ENCODE measurements at regions not wholly inside any gene's neighbourhood (a gene's known extent, or its start where the extent isn't known, plus 50 kb on each side); places are given as distances from the start of the nearest gene placed in this dataset.
"Not testable (repeated sequence)": the region's sequence is repeated elsewhere in the genome, so short reads cannot be mapped to it uniquely, and the experiment has no call there.

- DNase-seq: no peak
- ATAC-seq: no peak
These were observed 218.2 kb downstream of the RPL10L start for GRCh38 chr14:46433381-46433780.

DNA sequence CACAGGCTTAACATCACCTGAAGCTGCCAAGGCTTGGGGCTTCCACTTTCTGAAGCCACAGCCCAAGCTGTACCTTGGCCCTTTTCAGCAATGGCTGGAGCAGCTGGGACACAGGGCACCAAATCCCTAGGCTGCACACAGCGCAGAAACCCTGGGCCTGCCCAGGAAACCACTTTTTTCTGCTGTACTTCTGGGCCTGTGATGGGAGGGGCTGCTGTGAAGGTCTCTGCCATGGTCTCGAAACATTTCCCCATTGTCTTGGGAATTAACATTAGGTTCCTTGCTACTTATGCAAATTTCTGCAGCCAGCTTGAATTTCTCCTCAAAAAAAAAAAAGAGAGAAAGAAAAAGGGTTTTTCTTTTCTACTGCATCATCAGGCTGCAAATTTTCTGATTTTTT lies 219.1 kb downstream of the RPL10L start:
- no peak for ATAC-seq
- no peak for DNase-seq

- ATAC-seq (no peak), DNase-seq (no peak)
These were observed 234.5 kb downstream of the RPL10L start for GRCh38 chr14:46417066-46417465.

DNA sequence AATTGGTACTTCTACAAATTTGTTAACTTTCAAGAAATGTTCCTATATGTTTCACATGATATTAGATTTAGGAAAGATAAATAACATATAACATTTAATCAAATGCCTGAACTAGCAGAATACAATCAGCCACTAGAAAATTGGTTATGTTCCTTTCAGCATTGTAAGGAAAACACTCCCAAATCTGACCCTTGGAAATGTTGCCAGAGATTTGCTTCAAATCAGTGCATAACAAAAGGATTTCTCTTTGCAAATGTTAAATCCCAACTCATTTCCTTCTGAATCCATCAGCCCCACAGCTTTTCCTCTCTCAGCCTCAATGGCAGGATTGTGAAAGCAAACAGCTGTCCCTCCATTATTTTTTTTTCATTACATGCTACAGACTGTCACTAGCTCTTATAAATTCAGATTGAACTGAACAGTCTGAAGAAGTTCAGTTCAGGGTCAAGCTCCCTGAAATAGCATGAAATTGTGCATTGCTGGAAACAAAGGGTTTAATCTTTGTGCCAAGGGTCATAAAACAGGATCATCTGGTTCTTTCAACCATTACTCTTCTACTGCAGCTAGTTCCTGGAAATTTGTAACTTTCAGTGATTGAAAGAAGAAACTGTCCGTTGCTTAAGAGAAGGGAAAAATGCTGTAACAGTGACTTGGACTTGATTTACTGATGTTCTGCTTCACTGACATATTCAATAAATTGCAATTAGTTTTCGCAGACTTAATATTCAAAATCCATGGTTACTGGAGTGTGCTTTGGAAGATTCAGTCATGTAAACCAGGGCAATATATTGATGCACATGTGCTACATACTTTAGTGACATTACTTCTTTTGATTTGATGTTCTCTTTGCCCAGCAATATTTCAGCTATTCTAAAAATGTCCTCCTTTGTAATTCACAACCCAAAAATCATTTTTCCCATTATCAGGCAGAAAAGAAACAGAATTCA lies 246.4 kb downstream of the RPL10L start:
- DNase-seq (no peak), ATAC-seq (no peak)

DNA sequence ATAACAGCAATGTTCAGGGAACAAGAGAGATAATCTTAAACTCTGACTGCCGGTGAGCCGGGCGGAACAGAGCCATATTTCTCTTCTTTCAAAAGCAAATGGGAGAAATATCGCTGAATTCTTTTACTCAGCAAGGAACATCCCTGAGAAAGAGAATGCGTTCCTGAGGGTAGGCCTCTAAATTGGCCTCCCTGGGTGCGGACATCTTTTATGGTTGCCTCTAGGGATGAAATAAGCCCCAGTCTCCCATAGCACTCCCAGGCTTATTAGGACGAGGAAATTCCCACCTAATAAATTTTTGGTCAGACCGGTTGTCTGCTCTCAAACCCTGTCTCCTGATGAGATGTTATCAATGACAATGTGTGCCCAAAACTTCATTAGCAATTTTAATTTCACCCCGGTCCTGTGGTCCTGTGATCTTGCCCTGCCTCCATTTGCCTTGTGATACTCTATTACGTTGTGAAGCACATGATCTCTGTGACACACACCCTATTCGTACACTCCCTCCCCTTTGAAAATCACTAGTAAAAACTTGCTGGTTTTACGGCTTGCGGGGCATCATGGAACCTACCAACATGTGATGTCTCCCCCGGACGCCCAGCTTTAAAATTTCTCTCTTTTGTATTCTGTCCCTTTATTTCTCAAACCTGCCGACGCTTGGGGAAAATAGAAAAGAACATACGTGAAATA lies 249.4 kb downstream of the RPL10L start:
- ATAC-seq, DNase-seq: not testable (repeated sequence)

- ATAC-seq: no peak
- no peak for DNase-seq
These were observed 250.5 kb downstream of the RPL10L start for GRCh38 chr14:46401066-46401465.

DNA sequence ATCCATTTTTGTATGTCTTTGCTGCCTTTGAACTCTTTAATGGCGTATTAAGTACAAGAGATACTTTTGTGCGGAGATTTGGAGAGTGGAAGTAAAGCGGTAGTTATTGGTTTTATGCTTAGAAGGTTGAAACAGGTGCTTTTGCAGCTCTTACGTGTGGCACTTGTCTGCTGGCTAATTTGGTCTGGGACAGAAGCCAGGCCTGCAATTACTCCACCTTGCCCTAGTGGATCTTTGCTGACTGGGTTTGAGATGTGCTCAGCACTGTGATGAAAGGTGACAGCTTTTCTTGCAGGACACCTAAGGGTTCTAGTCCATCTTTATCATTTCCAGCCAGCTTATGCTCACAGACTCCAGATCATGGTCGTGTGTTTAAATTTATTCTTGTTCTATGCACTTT lies 252.5 kb downstream of the RPL10L start:
- no peak for ATAC-seq

DNA sequence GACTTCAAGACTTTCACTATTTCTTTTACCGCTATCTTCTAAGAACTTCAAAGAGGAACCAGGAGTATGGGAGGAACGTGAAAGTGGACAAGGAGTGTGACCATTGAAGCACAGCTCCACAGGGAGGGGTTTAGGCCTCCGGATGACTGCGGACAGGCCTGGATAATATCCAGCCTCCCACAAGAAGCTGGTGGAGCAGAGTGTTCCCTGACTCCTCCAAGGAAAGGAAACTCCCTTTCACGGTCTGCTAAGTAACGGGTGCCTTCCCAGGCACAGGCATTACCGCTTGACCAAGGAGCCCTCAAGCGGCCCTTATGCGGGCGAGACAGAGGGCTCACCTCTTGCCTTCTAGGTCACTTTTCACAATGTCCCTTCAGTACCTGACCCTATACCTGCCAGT lies 267.0 kb downstream of the RPL10L start:
- ATAC-seq: no peak
- DNase-seq: no peak

More for the DNA sequence above, 252.5 kb downstream of the RPL10L start:
- no peak for DNase-seq

- ATAC-seq: no peak
- no peak for DNase-seq
These were observed 269.9 kb downstream of the RPL10L start for GRCh38 chr14:46381674-46382073.

GRCh38 chr14:46378248-46378647 lies 273.3 kb downstream of the RPL10L start:
- ATAC-seq (no peak), DNase-seq (no peak)

DNA sequence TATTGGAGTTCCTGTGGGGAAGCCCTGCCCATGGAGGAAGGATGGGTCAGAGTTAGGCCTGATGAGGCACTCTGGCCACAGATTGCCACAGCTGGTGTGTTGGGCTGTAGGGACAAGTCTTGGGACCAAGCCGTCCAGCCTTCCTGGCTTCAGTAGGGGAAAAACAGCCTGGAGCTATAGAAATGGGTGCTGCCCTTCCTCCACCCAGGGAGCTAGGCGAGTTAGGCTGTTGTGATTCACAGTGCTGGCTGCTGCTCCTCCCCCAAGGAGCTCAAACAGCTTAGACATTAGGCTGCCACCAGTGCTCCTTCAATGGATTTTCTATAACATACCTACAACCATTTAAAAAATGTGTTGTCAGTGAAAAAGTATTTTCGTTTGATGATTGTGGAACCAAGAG lies 274.3 kb downstream of the RPL10L start:
- DNase-seq (no peak), ATAC-seq (no peak)

- DNase-seq (no peak), ATAC-seq (no peak)
These were observed 282.2 kb downstream of the RPL10L start for GRCh38 chr14:46369391-46369790.

DNA sequence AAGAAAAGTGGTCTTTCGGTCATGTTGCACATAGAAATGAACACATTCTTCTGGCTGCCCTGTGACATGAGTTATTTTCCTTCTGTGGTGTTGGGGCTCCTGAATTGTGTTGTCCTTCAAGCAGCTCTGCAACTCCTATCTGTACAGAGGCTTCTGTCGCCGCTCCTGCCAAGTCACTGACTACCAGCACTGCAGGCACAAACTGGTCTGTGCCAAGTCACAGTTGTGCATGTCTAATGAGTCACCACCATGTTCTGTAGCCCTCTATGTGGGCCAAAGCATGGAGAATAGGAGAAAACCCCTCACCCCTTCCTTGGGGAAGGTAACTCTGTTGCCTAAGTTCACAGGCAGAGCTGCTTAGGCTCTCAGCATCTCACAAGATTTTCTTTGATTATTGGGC lies 283.3 kb downstream of the RPL10L start:
- DNase-seq: no peak
- ATAC-seq: no peak

- DNase-seq: no peak
- no peak for ATAC-seq
These were observed 298.7 kb downstream of the RPL10L start for GRCh38 chr14:46352844-46353243.

DNA sequence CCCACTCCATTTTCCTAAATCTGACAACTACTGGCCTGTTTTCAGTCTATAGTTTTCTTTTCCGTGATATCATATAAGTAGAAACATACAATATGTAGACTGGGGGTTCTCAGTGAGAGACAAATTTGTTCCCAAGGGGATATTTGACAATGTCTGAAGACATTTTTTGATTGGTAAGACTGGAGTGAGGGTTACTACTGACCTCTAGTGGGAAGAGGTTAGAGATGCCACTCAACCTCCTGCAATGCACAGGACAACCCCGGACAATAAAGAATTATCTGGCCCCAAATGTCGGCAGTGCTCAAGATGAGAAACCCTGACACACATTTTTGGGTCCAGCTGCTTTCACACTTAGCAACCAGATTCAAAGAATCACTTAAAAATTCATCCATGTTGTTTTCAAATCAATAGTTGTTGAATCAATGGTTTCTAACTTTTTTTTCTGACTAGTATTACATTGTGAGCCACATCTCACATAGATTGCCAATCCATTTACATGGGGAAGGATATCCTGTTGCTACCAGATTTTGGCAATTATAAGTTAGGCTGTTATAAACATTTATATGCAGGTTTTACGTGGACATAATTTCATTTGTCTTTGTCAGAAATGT lies 307.1 kb downstream of the RPL10L start:
- no peak for ATAC-seq

DNA sequence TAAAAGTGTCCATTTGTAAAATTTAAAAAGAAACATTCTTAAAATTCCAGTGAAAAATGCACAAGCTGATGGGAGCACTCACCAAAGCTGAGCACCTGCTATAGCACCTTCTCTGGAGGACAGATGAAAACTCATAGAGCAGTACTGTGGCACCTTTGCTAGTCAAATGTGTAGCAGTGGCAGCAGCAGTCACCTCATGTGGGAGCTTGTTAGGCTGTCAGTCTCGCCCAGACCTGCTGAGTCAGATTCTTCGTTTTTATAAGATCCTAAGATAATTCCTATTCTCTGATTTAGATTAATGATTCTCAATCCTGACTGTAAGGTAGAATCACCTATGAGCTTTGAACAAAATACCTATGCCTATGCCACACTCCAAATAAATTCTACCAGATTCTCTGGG lies 325.8 kb downstream of the RPL10L start:
- no peak for ATAC-seq
- no peak for DNase-seq

More for the DNA sequence above, 307.1 kb downstream of the RPL10L start:
- DNase-seq: no peak

DNA sequence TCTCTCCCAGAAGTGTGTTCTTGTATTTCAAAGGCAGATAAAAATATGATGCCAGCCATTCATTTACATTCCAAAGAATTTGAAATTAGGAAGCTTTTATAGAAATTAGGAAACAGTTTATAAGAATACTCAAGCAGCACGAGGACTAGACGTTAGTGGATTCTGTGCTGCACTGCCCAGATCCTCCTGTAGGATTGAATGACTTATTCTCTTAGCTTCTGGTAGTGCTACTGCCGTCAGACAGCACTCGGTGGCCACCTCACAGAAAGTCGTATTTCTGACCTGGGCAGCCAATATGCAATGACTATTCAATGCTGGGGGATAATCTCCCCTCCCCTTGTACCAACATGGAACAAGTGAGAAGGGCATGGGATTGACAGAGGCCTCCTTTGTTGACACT lies 326.4 kb downstream of the RPL10L start:
- no peak for DNase-seq
- no peak for ATAC-seq

- no peak for ATAC-seq
These were observed 328.2 kb downstream of the RPL10L start for GRCh38 chr14:46323404-46323762.

GRCh38 chr14:46322730-46323403 lies 328.7 kb downstream of the RPL10L start:
- no peak for ATAC-seq

More at GRCh38 chr14:46323404-46323762, 328.2 kb downstream of the RPL10L start:
- no peak for DNase-seq

GRCh38 chr14:46322076-46322475 lies 329.5 kb downstream of the RPL10L start:
- DNase-seq (no peak), ATAC-seq (no peak)

More at GRCh38 chr14:46322730-46323403, 328.7 kb downstream of the RPL10L start:
- DNase-seq: no peak

GRCh38 chr14:46306267-46306666 lies 345.3 kb downstream of the RPL10L start:
- no peak for ATAC-seq
- DNase-seq: no peak

- DNase-seq (no peak), ATAC-seq (no peak)
These were observed 350.8 kb downstream of the RPL10L start for GRCh38 chr14:46300765-46301164.

All from stimulated activated naive CD8-positive, alpha-beta T cell treated with anti-CD3 and anti-CD28 coated beads, Interleukin-15, Interleukin-2, amounts not matched to agents 100 U/mL and 50 U/mL, for 24 hours (primary cell).